HG03135 (cell line): ENCODE measurements at regions not wholly inside any gene's neighbourhood (a gene's known extent, or its start where the extent isn't known, plus 50 kb on each side); places are given as distances from the start of the nearest gene placed in this dataset.
"Not testable (repeated sequence)": the region's sequence is repeated elsewhere in the genome, so short reads cannot be mapped to it uniquely, and the experiment has no call there.

Experiments
- ATAC-seq: cut with Tn5 transposase; IDR thresholded peaks from one replicate; pipeline ENCODE4 v1.9.1; 2021; ENCODE audit warnings: mild to moderate bottlenecking, moderate library complexity; ENCODE audit not compliant: unreplicated experiment

GRCh38 chr3:161893972-161894371, 397.4 kb downstream of the OTOL1 start:
- ATAC-seq = no peak

GRCh38 chr3:161894657-161895056, 398.0 kb downstream of the OTOL1 start:
- no peak for ATAC-seq

GRCh38 chr3:161905520-161906132, 409.0 kb downstream of the OTOL1 start:
- no peak for ATAC-seq

- no peak for ATAC-seq
These were observed 417.3 kb downstream of the OTOL1 start for GRCh38 chr3:161913786-161914389.

GRCh38 chr3:161914703-161915417, 418.3 kb downstream of the OTOL1 start:
- ATAC-seq = no peak

- ATAC-seq = no peak
These were observed 418.8 kb downstream of the OTOL1 start for GRCh38 chr3:161915418-161915750.

- no peak for ATAC-seq
These were observed 423.6 kb downstream of the OTOL1 start for GRCh38 chr3:161920196-161920595.

GRCh38 chr3:161925749-161926360, 429.2 kb downstream of the OTOL1 start:
- ATAC-seq = no peak

GRCh38 chr3:161927131-161927530, 430.5 kb downstream of the OTOL1 start:
- no peak for ATAC-seq

- no peak for ATAC-seq
These were observed 443.5 kb downstream of the OTOL1 start for GRCh38 chr3:161939918-161940620.

GRCh38 chr3:161940621-161940965, 444.0 kb downstream of the OTOL1 start:
- no peak for ATAC-seq

GRCh38 chr3:161941891-161942290, 445.3 kb downstream of the OTOL1 start:
- no peak for ATAC-seq

GRCh38 chr3:161943801-161944345, 447.3 kb downstream of the OTOL1 start:
- ATAC-seq = not testable (repeated sequence)

- ATAC-seq = no peak
These were observed 449.9 kb downstream of the OTOL1 start for GRCh38 chr3:161946443-161946960.

GRCh38 chr3:161950318-161950868, 453.8 kb downstream of the OTOL1 start:
- no peak for ATAC-seq

- no peak for ATAC-seq
These were observed 460.9 kb downstream of the OTOL1 start for GRCh38 chr3:161957467-161957866.

GRCh38 chr3:161964857-161965256, 468.2 kb downstream of the OTOL1 start:
- no peak for ATAC-seq

- no peak for ATAC-seq
These were observed 473.3 kb downstream of the OTOL1 start for GRCh38 chr3:161969867-161970266.

- no peak for ATAC-seq
These were observed 478.6 kb downstream of the OTOL1 start for GRCh38 chr3:161975201-161975600.

- ATAC-seq = no peak
These were observed 480.5 kb downstream of the OTOL1 start for GRCh38 chr3:161977063-161977462.

- no peak for ATAC-seq
These were observed 481.2 kb downstream of the OTOL1 start for GRCh38 chr3:161977850-161978249.
